Caco-2 (cell line): ENCODE measurements at regions not wholly inside any gene's neighbourhood (a gene's known extent, or its start where the extent isn't known, plus 50 kb on each side); places are given as distances from the start of the nearest gene placed in this dataset.
"Not testable (repeated sequence)": the region's sequence is repeated elsewhere in the genome, so short reads cannot be mapped to it uniquely, and the experiment has no call there.

Experiments used
- BruUV-seq: library from RNA; stranded (reverse); fragments of 400-500 nt; replicated peaks from 2 replicates; lab custom pipeline; 2021; lab: Mats Ljungman, UMichigan
- CTCF ChIA-PET: fragments of 300-600 bp; sonication (Branson Sonifier 250); formaldehyde crosslinking; loops from one replicate; lab custom pipeline; 2022; ENCODE audit warnings: antibody characterized with exemption; lab: Charles Lee
- POLR2A ChIA-PET: fragments of 300-600 bp; sonication (Branson Sonifier 250); formaldehyde crosslinking; loops from one replicate; lab custom pipeline; 2022; ENCODE audit warnings: antibody characterized with exemption; lab: Charles Lee
- DNase-seq, 2 experiments: peaks; one replicate each; pipeline versions ENCODE4 v3.0.0 to v3.0.0-alpha.2; 2020 to 2022
- H3K27me3 ChIP-seq: replicated peaks from 2 replicates; pipeline ENCODE4 v1.6.0; 2011; ENCODE audit warnings: low read length; ENCODE audit not compliant: control insufficient read depth, insufficient read depth
- H3K36me3 ChIP-seq: 2 replicates; pipeline ENCODE4 v1.5.1; 2011; ENCODE audit warnings: low read length; ENCODE audit not compliant: control insufficient read depth, insufficient read depth
- H3K4me1 ChIP-seq: fragments of 250-450 bp; sonication (Bioruptor Pico); 2 replicates; pipeline ENCODE4 v1.5.1; 2020; ENCODE audit warnings: mild to moderate bottlenecking
- H3K4me3 ChIP-seq: 2 replicates; pipeline ENCODE4 v1.5.1; 2011; ENCODE audit warnings: low read depth, mild to moderate bottlenecking, control low read depth, low read length
- H3K9me3 ChIP-seq: fragments of 250-450 bp; sonication (Bioruptor Pico); 2 replicates; pipeline ENCODE4 v1.5.1; 2020; ENCODE audit warnings: mild to moderate bottlenecking, moderate library complexity
- H3K27ac Mint-ChIP-seq: one replicate; pipeline ENCODE4 v1.8.0; 2022; ENCODE audit warnings: mixed read lengths; ENCODE audit not compliant: unreplicated experiment
- H3K27me3 Mint-ChIP-seq: one replicate; pipeline ENCODE4 v1.8.0; 2022; ENCODE audit warnings: mixed read lengths; ENCODE audit not compliant: insufficient read depth, unreplicated experiment
- H3K36me3 Mint-ChIP-seq: one replicate; pipeline ENCODE4 v1.8.0; 2022; ENCODE audit warnings: mild to moderate bottlenecking, mixed read lengths; ENCODE audit not compliant: insufficient read depth, unreplicated experiment
- H3K4me1 Mint-ChIP-seq: one replicate; pipeline ENCODE4 v1.8.0; 2022; ENCODE audit warnings: low read depth, mixed read lengths; ENCODE audit not compliant: unreplicated experiment
- H3K4me3 Mint-ChIP-seq: one replicate; pipeline ENCODE4 v1.8.0; 2022; ENCODE audit warnings: mild to moderate bottlenecking, moderate library complexity, mixed read lengths; ENCODE audit not compliant: unreplicated experiment
- H3K9me3 Mint-ChIP-seq: one replicate; pipeline ENCODE4 v1.8.0; 2022; ENCODE audit warnings: mixed read lengths; ENCODE audit not compliant: unreplicated experiment
- CTCF ChIP-seq, 2 experiments: fragments of 200-600 bp in 1 of 2; IDR thresholded peaks; 1 replicate in 1 of 2; 2 replicates in 1 of 2; pipeline versions ENCODE4 v1.5.1 to v1.8.0; 2011 to 2022; ENCODE audit warnings: antibody characterized with exemption in 1 of 2, control low read depth in 1 of 2, inconsistent platforms in 1 of 2, low read depth in 1 of 2, low read length in 1 of 2, mild to moderate bottlenecking in 1 of 2, moderate library complexity in 1 of 2; ENCODE audit not compliant: insufficient read depth in 1 of 2, severe bottlenecking in 1 of 2, unreplicated experiment in 1 of 2
- intact Hi-C: fragments of 100-400 bp; cut with micrococcal nuclease; formaldehyde crosslinking; loops from one replicate; pipeline ENCODE4 v1.10.0; 2022; ENCODE audit not compliant: unreplicated experiment

DNA sequence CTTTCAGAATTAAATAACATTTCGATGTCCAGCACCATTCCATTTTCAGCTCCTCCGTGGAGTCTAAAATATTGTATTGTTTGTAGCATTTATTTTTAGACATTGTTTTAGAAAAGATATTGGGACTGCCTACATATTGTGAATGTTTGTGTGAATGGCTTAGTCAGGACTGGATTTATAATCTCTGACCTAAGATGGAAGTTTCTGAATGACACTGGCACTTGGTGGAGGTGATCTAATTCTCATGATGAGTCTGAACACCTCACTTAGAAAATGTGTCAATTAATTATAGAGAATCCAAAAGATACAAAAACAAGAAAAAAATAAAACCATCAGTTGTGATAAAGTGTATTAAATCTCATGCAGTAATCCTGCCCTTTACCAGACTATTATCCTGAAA is 60.8 kb upstream of the HBS1L start:
- Histone ChIP-seq H3K4me1 (no peaks in the 10 kb centered on the region), H3K9me3 (no peaks in the 10 kb centered on the region), H3K36me3 (no peaks in the 10 kb centered on the region), H3K4me3 (no peak overlapping the region), H3K27me3 (no peaks in the 10 kb centered on the region; the same call in 1 of the 2 replicates)
- no peak overlapping the region for H3K4me3 Mint-ChIP-seq
- no peaks in the 10 kb centered on the region for H3K9me3 Mint-ChIP-seq
- POLR2A ChIA-PET = no interaction called here
- peaks cover 10% of the 10 kb centered on the region for H3K4me1 Mint-ChIP-seq
- intact Hi-C loops = no loop called here
- H3K36me3 Mint-ChIP-seq = no peaks in the 10 kb centered on the region
- no peak overlapping the region for H3K27ac Mint-ChIP-seq
- CTCF ChIA-PET = no interaction called here
- no peak for TF ChIP-seq CTCF (IDR thresholded peaks at IDR 0.05; ENCODE audit: insufficient read depth in 1 of 2, low read depth in 1 of 2, low read length in 1 of 2, severe bottlenecking in 1 of 2, unreplicated experiment in 1 of 2)
- no peaks in the 10 kb centered on the region for H3K27me3 Mint-ChIP-seq
- no peak for DNase-seq
- BruUV-seq = no TSS peak

GRCh38 chr6:135114355-135115145 is 59.9 kb upstream of the HBS1L start:
- no TSS peak for BruUV-seq
- no peak for TF ChIP-seq CTCF (IDR thresholded peaks at IDR 0.05; ENCODE audit: insufficient read depth in 1 of 2, low read depth in 1 of 2, low read length in 1 of 2, severe bottlenecking in 1 of 2, unreplicated experiment in 1 of 2)

GRCh38 chr6:135113860-135114259 is 59.2 kb upstream of the HBS1L start:
- intact Hi-C loops = no loop called here
- Histone ChIP-seq H3K4me3 (no peak overlapping the region), H3K9me3 (no peaks in the 10 kb centered on the region), H3K4me1 (no peaks in the 10 kb centered on the region), H3K27me3 (no peaks in the 10 kb centered on the region; the same call in 1 of the 2 replicates), H3K36me3 (no peaks in the 10 kb centered on the region)
- POLR2A ChIA-PET = no interaction called here
- Mint-ChIP-seq H3K9me3 (no peaks in the 10 kb centered on the region), H3K4me3 (no peak overlapping the region), H3K36me3 (no peaks in the 10 kb centered on the region), H3K27me3 (no peaks in the 10 kb centered on the region), H3K4me1 (peaks cover 10% of the 10 kb centered on the region), H3K27ac (no peak overlapping the region)
- no peak for DNase-seq
- no peak for TF ChIP-seq CTCF (IDR thresholded peaks at IDR 0.05; ENCODE audit: insufficient read depth in 1 of 2, low read depth in 1 of 2, low read length in 1 of 2, severe bottlenecking in 1 of 2, unreplicated experiment in 1 of 2)
- no TSS peak for BruUV-seq
- CTCF ChIA-PET = no interaction called here

More at GRCh38 chr6:135114355-135115145, 59.9 kb upstream of the HBS1L start:
- DNase-seq = no peak
- Mint-ChIP-seq H3K27me3 (no peaks in the 10 kb centered on the region), H3K27ac (no peak overlapping the region), H3K36me3 (no peaks in the 10 kb centered on the region), H3K9me3 (no peaks in the 10 kb centered on the region), H3K4me3 (no peak overlapping the region), H3K4me1 (peaks cover 10% of the 10 kb centered on the region)
- ChIA-PET POLR2A (no interaction called here), CTCF (no interaction called here)
- Histone ChIP-seq H3K27me3 (no peaks in the 10 kb centered on the region; the same call in 1 of the 2 replicates), H3K4me3 (no peak overlapping the region), H3K9me3 (no peaks in the 10 kb centered on the region), H3K36me3 (no peaks in the 10 kb centered on the region), H3K4me1 (no peaks in the 10 kb centered on the region)
- intact Hi-C loops = no loop called here

- H3K4me1 Mint-ChIP-seq, H3K36me3 Mint-ChIP-seq, POLR2A ChIA-PET, H3K9me3 Mint-ChIP-seq, H3K4me3 Mint-ChIP-seq, H3K36me3 ChIP-seq, H3K9me3 ChIP-seq, BruUV-seq, H3K27ac Mint-ChIP-seq, CTCF ChIA-PET, H3K27me3 ChIP-seq, H3K27me3 Mint-ChIP-seq, H3K4me1 ChIP-seq, H3K4me3 ChIP-seq, intact Hi-C loops, DNase-seq: not testable (repeated sequence)
These were observed 58.3 kb upstream of the HBS1L start for GRCh38 chr6:135112951-135113350.

DNA sequence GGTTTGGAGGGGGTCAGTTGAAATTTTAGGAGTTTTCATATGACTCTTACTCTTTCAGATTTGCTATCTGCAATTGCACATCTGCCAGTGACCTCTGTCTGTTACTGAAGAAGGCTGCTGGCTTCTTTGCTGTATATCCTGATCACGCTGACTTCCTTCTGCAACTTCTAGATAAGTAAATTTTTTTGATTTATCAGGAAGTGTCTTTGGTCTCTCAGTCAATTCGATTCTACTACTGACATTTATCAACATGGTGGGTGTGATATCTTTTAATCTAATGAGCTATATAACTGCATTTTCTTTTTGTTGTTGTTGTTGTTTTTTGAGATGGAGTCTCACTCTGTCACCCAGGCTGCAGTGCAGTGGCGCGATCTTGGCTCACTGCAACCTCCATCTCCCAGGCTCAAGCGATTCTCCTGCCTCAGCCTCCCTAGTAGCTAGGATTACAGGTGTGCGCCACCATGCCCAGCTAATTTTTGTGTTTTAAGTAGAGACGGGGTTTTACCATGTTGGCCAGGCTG is 55.7 kb upstream of the HBS1L start:
- H3K36me3 Mint-ChIP-seq, intact Hi-C loops, H3K27ac Mint-ChIP-seq, CTCF ChIA-PET, H3K4me1 ChIP-seq, H3K9me3 ChIP-seq, H3K9me3 Mint-ChIP-seq, H3K36me3 ChIP-seq, H3K27me3 ChIP-seq, H3K4me1 Mint-ChIP-seq, BruUV-seq, POLR2A ChIA-PET, DNase-seq, H3K4me3 ChIP-seq, H3K4me3 Mint-ChIP-seq, H3K27me3 Mint-ChIP-seq: not testable (repeated sequence)
